GM18507 (cell line): ENCODE measurements at regions not wholly inside any gene's neighbourhood (a gene's known extent, or its start where the extent isn't known, plus 50 kb on each side); places are given as distances from the start of the nearest gene placed in this dataset.
"Not testable (repeated sequence)": the region's sequence is repeated elsewhere in the genome, so short reads cannot be mapped to it uniquely, and the experiment has no call there.

Experiments
- DNase-seq: peaks from one replicate; pipeline ENCODE4 v3.0.0; 2011; ENCODE audit warnings: low read depth; ENCODE audit not compliant: insufficient read length; ENCODE audit errors: extremely low spot score
- FAIRE-seq: peaks from 2 replicates; lab custom pipeline; 2011; peaks lifted over from hg19 to GRCh38; lab: Jason Lieb, UNC

- DNase-seq = no peak
- FAIRE-seq = no peak
Measured at GRCh38 chr2:146992466-146992865, 852.4 kb upstream of the ACVR2A start.

- DNase-seq (no peak), FAIRE-seq (no peak)
Measured at GRCh38 chr2:146992057-146992456, 852.8 kb upstream of the ACVR2A start.

- FAIRE-seq (no peak), DNase-seq (no peak)
Measured at GRCh38 chr2:146990311-146991054, 854.3 kb upstream of the ACVR2A start.

- no peak for DNase-seq
- FAIRE-seq = no peak
Measured at GRCh38 chr2:146989741-146990140, 855.1 kb upstream of the ACVR2A start.

GRCh38 chr2:146987996-146988395 lies 856.8 kb upstream of the ACVR2A start:
- FAIRE-seq (no peak), DNase-seq (no peak)

GRCh38 chr2:146986161-146986560 lies 858.7 kb upstream of the ACVR2A start:
- DNase-seq (no peak), FAIRE-seq (no peak)

GRCh38 chr2:146985753-146986152 lies 859.1 kb upstream of the ACVR2A start:
- no peak for DNase-seq
- no peak for FAIRE-seq

- FAIRE-seq = no peak
- no peak for DNase-seq
Measured at GRCh38 chr2:146984014-146984413, 860.8 kb upstream of the ACVR2A start.

- DNase-seq (no peak), FAIRE-seq (no peak)
Measured at GRCh38 chr2:146982393-146982846, 862.4 kb upstream of the ACVR2A start.

- FAIRE-seq = no peak
Measured at GRCh38 chr2:146981921-146982320, 862.9 kb upstream of the ACVR2A start.

GRCh38 chr2:146979746-146980145 lies 865.1 kb upstream of the ACVR2A start:
- no peak for FAIRE-seq
- DNase-seq = no peak

More at GRCh38 chr2:146981921-146982320, 862.9 kb upstream of the ACVR2A start:
- no peak for DNase-seq

GRCh38 chr2:146978577-146979555 lies 866.0 kb upstream of the ACVR2A start:
- no peak for DNase-seq
- FAIRE-seq = no peak

GRCh38 chr2:146970981-146971380 lies 873.8 kb upstream of the ACVR2A start:
- not testable (repeated sequence) for FAIRE-seq

GRCh38 chr2:146969703-146970102 lies 875.1 kb upstream of the ACVR2A start:
- not testable (repeated sequence) for DNase-seq, FAIRE-seq

More at GRCh38 chr2:146970981-146971380, 873.8 kb upstream of the ACVR2A start:
- not testable (repeated sequence) for DNase-seq

- DNase-seq (no peak), FAIRE-seq (no peak)
Measured at GRCh38 chr2:146964494-146964893, 880.3 kb upstream of the ACVR2A start.

GRCh38 chr2:146954544-146954943 lies 890.3 kb upstream of the ACVR2A start:
- FAIRE-seq (no peak), DNase-seq (no peak)

GRCh38 chr2:146952696-146953095 lies 892.1 kb upstream of the ACVR2A start:
- DNase-seq (no peak), FAIRE-seq (no peak)

GRCh38 chr2:146950911-146951310 lies 893.9 kb upstream of the ACVR2A start:
- FAIRE-seq (no peak), DNase-seq (no peak)

- FAIRE-seq = no peak
Measured at GRCh38 chr2:146950361-146950760, 894.5 kb upstream of the ACVR2A start.

GRCh38 chr2:146949400-146949799 lies 895.4 kb upstream of the ACVR2A start:
- DNase-seq = no peak
- no peak for FAIRE-seq

More at GRCh38 chr2:146950361-146950760, 894.5 kb upstream of the ACVR2A start:
- no peak for DNase-seq
